ENCODE measurements at regions not wholly inside any gene's neighbourhood (a gene's known extent, or its start where the extent isn't known, plus 50 kb on each side); places are given as distances from the start of the nearest gene placed in this dataset.

DNA sequence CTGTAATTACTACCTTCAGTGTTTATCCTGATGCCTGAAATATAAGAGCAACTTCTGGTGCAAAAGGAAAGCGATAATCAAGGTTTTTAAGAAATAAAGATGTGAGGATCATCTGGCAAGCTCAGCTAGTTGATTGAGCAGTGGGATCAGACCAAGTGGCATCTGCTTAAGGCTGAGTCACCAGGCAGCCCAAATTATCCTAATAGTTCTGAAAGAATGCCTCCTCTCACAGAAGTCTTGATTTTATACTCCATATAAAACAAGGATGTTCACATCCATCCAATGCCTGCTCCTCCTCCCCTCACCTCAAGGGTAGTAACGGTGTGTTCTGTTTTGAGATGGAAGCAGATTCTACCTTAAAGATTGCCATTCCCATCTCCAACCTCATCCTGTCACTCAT lies 134.5 kb upstream of the RASGEF1B start (continued):
- no peak for TF ChIP-seq SIN3A (conservative IDR thresholded peaks at IDR 0.05 in 1 of 2, IDR thresholded peaks at IDR 0.05 in 1 of 2; ENCODE audit: low read depth in 1 of 2, low read length in 2 of 2)

Data from H1 (cell line).